ENCODE measurements at regions not wholly inside any gene's neighbourhood (a gene's known extent, or its start where the extent isn't known, plus 50 kb on each side); places are given as distances from the start of the nearest gene placed in this dataset.

DNA sequence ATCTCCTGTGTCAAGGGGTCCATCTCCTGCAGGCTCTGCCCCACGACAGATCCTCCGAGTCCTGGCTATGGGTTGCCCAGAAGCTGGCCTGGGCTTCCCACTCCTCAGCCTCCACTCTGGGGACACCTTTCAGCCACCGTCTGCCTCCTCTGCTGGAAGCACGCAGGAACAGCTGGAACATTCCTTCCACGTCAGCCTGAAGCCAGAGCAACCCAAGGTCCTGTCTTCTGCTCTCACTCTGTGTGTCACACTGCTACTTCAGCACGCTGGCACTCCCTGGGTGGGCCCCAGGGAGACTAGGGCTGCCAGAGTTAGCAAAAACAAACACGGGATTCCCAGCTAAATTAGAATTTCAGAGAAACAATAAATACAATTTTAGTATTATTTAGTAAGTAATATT, 148.8 kb downstream of the HRH4 start:
- H3K27ac Mint-ChIP-seq, result peak overlapping the region in 1 of 3 experiments; percentile 68; a peak in 1 of 7 replicates
- Histone ChIP-seq H3T11ph (ENCODE audit: low read length) (no peak overlapping the region), H2BK20ac (ENCODE audit: low read depth, low read length, poor library complexity, severe bottlenecking) (no peak overlapping the region), H3K4ac (ENCODE audit: low read depth, low read length) (no peak overlapping the region), H4K5ac (ENCODE audit: insufficient read length, low read depth, low read length) (no peak overlapping the region), H4K20me1 (ENCODE audit: control insufficient read depth, insufficient read depth, insufficient read length) (no peaks in the 10 kb centered on the region), H2AFZ (ENCODE audit: low read length) (no peak overlapping the region), H3K23ac (ENCODE audit: insufficient read length, low read depth, low read length) (no peak overlapping the region), H3K27me3 (ENCODE audit: insufficient read depth, low read length) (no peaks in the 10 kb centered on the region), H3K79me1 (ENCODE audit: insufficient read depth, low read depth, low read length, poor library complexity, severe bottlenecking) (no peaks in the 10 kb centered on the region), H3K79me2 (ENCODE audit: insufficient read depth, low read length) (no peaks in the 10 kb centered on the region), H3K4me2 (ENCODE audit: insufficient read depth, insufficient read length, low read length) (no peak overlapping the region), H3K23me2 (ENCODE audit: insufficient read length, low read depth, low read length, poor library complexity, severe bottlenecking) (no peaks in the 10 kb centered on the region), H4K91ac (ENCODE audit: insufficient read length, low read depth, low read length) (no peak overlapping the region), H3K27ac (ENCODE audit: insufficient read length, low read depth, low read length) (no peak overlapping the region), H2BK15ac (ENCODE audit: low read depth, low read length) (no peak overlapping the region), H3K4me1 (ENCODE audit: insufficient read depth, low read length) (no peaks in the 10 kb centered on the region; the same call in 1 of the 2 replicates), H2BK5ac (ENCODE audit: insufficient read length, low read length) (no peak overlapping the region), H4K8ac (replicated peaks; ENCODE audit: insufficient read length, low read depth, low read length) (no peak overlapping the region), H3K14ac (ENCODE audit: insufficient read depth, low read length) (no peak overlapping the region), H3K56ac (ENCODE audit: insufficient read length, low read depth, low read length) (no peak overlapping the region), H3K9me3 (ENCODE audit: control insufficient read depth, low read depth, low read length) (no peaks in the 10 kb centered on the region), H2BK12ac (ENCODE audit: insufficient read length, low read depth, low read length) (no peak overlapping the region), H3K18ac (ENCODE audit: insufficient read length, low read depth, low read length) (no peak overlapping the region), H2BK120ac (ENCODE audit: low read depth, low read length, poor library complexity, severe bottlenecking) (no peak overlapping the region), H3K9ac (ENCODE audit: extremely low read depth, insufficient read length, low read length) (no peak overlapping the region), H2AK5ac (ENCODE audit: insufficient read length, low read length) (no peak overlapping the region)
- WGBS (ENCODE audit: extremely low coverage, insufficient read length, low lambda C conversion rate), result no CpG with 5 or more reads among the region's 7 CpGs
- no peak for DNase-seq
- no peak for TF ChIP-seq CTCF (conservative IDR thresholded peaks at IDR 0.05)
- no peaks in the 10 kb centered on the region for H3K27me3 Mint-ChIP-seq (ENCODE audit: low read depth)
- no peaks in the 10 kb centered on the region for H3K9me3 Mint-ChIP-seq
- H3K36me3 Mint-ChIP-seq (ENCODE audit: insufficient read depth in 1 of 3, low read depth in 3 of 3), result no peaks in the 10 kb centered on the region; a peak in 1 of 7 replicates
- H3K4me1 Mint-ChIP-seq, result peaks cover 4 to 5% of the 10 kb centered on the region in 2 experiments; a peak in 3 of 4 replicates
- H3K4me3 Mint-ChIP-seq, result no peak overlapping the region
